ENCODE measurements at regions not wholly inside any gene's neighbourhood (a gene's known extent, or its start where the extent isn't known, plus 50 kb on each side); places are given as distances from the start of the nearest gene placed in this dataset.

GRCh38 chr2:176725873-176726645 is 456.8 kb downstream of the MTX2 start:
- H3K36me3 ChIP-seq, result no peaks in the 10 kb centered on the region
- no peak for DNase-seq
- H3K9me3 ChIP-seq (replicated peaks), result no peaks in the 10 kb centered on the region

GRCh38 chr2:176727696-176728095 is 458.5 kb downstream of the MTX2 start:
- H3K9me3 ChIP-seq (replicated peaks), result no peaks in the 10 kb centered on the region
- no peak overlapping the region for H3K27ac ChIP-seq
- 0 out of 2 replicates have a peak, but pooled peaks cover 4% of the 10 kb centered on the region for H3K27me3 ChIP-seq
- H3K36me3 ChIP-seq, result no peaks in the 10 kb centered on the region
- no peaks in the 10 kb centered on the region for H3K4me1 ChIP-seq
- DNase-seq, result no peak
- H3K4me3 ChIP-seq, result no peak overlapping the region

More at GRCh38 chr2:176725873-176726645, 456.8 kb downstream of the MTX2 start:
- H3K4me1 ChIP-seq, result no peaks in the 10 kb centered on the region
- H3K27me3 ChIP-seq, result 0 out of 2 replicates have a peak, but pooled peaks cover 4% of the 10 kb centered on the region
- no peak overlapping the region for H3K27ac ChIP-seq
- no peak overlapping the region for H3K4me3 ChIP-seq

DNA sequence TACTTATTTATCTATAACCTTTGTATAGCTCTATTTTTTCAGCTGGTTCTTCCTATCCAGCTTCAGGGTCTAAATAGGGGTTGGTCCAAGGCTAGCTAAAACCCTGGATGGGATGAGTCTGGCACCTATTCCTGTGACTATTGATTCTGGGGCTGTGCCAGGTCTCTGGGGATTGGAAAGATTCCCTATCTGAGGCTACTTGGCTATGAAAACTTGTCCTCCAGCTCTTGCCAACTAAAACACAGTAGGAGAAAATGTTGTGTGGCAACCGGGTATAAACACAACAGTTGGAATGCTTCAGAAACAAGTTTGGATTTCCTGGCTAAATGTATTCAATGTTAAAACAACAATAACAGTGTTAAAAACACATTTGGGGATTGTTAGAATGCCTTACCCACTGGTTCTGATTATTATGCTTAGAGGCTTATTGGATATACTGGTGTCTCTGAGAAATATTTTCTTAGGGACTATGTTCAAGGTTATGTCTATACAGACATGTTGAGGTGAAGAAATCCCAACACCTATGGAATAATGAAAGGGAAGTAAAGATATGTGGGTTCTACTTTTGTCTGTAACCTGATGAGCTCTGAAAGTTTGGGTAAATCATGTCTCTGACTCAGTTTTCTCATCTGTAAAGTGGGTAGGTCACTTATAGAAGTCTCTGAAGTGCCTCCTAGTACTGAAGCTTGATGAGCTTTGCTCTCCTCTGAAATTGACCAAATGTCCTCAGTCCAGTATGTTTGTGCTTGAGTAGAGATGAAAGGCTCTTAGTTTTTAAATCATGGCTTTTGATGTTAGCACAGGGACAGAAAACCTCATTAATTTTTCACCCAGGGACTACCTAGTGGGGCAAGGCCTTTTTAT is 460.7 kb downstream of the MTX2 start:
- H3K9me3 ChIP-seq (replicated peaks), result no peaks in the 10 kb centered on the region
- DNase-seq, result no peak
- no peaks in the 10 kb centered on the region for H3K4me1 ChIP-seq
- H3K4me3 ChIP-seq, result no peak overlapping the region
- H3K27ac ChIP-seq, result no peak overlapping the region
- H3K27me3 ChIP-seq, result no peaks in the 10 kb centered on the region; the same call in none of the 2 replicates
- H3K36me3 ChIP-seq, result no peaks in the 10 kb centered on the region

DNA sequence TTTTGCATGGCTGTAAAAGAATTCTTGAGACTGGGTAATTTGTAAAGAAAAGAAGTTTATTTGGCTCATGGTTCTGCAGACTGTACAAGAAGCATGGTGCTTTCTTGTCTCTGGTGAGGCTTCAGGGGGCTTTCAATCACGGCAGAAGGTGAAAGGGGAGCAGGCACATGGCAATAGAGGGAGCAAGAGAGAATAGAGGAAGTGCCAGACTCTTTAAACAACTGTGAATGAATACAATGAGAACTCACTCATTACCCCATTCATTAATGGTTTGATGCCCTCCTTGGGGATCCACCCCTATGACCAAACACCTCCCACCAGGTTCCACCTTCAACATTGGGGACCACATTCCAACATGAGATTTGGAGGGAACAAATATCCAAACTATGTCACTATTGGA is 463.5 kb downstream of the MTX2 start:
- Histone ChIP-seq H3K9me3 (replicated peaks) (no peaks in the 10 kb centered on the region), H3K27ac (no peak overlapping the region)
- no peak for DNase-seq

GRCh38 chr2:176733698-176734430 is 464.6 kb downstream of the MTX2 start:
- Histone ChIP-seq H3K4me1 (no peaks in the 10 kb centered on the region), H3K36me3 (no peaks in the 10 kb centered on the region), H3K9me3 (replicated peaks) (no peaks in the 10 kb centered on the region), H3K27ac (no peak overlapping the region), H3K27me3 (no peaks in the 10 kb centered on the region; the same call in none of the 2 replicates), H3K4me3 (no peak overlapping the region)
- DNase-seq, result no peak

More for the DNA sequence above, 463.5 kb downstream of the MTX2 start:
- no peak overlapping the region for H3K4me3 ChIP-seq
- no peaks in the 10 kb centered on the region for H3K36me3 ChIP-seq
- H3K27me3 ChIP-seq, result no peaks in the 10 kb centered on the region; the same call in none of the 2 replicates
- H3K4me1 ChIP-seq, result no peaks in the 10 kb centered on the region

GRCh38 chr2:176734868-176735267 is 465.6 kb downstream of the MTX2 start:
- Histone ChIP-seq H3K4me1 (no peaks in the 10 kb centered on the region), H3K4me3 (no peak overlapping the region), H3K9me3 (replicated peaks) (no peaks in the 10 kb centered on the region), H3K27ac (no peak overlapping the region), H3K27me3 (no peaks in the 10 kb centered on the region; the same call in none of the 2 replicates), H3K36me3 (no peaks in the 10 kb centered on the region)
- no peak for DNase-seq

- Histone ChIP-seq H3K27me3 (peaks cover 2% of the 10 kb centered on the region; the same call in 1 of the 2 replicates), H3K4me1 (no peaks in the 10 kb centered on the region), H3K36me3 (no peaks in the 10 kb centered on the region), H3K9me3 (replicated peaks) (no peaks in the 10 kb centered on the region), H3K27ac (no peak overlapping the region), H3K4me3 (no peak overlapping the region)
- DNase-seq, result no peak
Measured at GRCh38 chr2:176742271-176742670, 470.3 kb upstream of the HNRNPA3 start.

DNA sequence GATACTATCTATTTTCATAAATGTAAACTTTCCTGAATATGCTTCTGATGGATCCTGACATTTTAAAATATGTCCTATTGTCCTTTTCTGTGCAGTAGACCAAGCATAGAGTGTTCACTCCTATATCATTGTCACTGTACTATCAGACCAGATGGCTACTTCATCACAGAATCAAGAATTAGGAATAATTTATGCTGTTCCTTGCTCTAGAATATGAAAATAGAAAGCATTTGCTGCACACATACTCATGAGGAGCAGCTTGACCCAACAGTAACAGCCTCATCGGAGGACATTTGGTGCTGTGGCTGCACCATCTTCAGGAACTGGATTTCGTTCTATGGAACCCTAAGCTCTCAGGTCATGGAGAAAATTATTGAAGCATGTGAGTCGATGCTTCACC is 468.9 kb upstream of the HNRNPA3 start:
- Histone ChIP-seq H3K9me3 (replicated peaks) (no peaks in the 10 kb centered on the region), H3K4me3 (no peak overlapping the region), H3K4me1 (no peaks in the 10 kb centered on the region), H3K27ac (no peak overlapping the region), H3K27me3 (peaks cover 2% of the 10 kb centered on the region; the same call in 1 of the 2 replicates), H3K36me3 (no peaks in the 10 kb centered on the region)
- DNase-seq, result no peak

- no peak overlapping the region for H3K27ac ChIP-seq
- H3K9me3 ChIP-seq (replicated peaks), result no peaks in the 10 kb centered on the region
- no peaks in the 10 kb centered on the region for H3K4me1 ChIP-seq
- no peak for DNase-seq
- no peaks in the 10 kb centered on the region for H3K36me3 ChIP-seq
- H3K27me3 ChIP-seq, result peaks cover 2% of the 10 kb centered on the region; the same call in 1 of the 2 replicates
- H3K4me3 ChIP-seq, result no peak overlapping the region
Measured at GRCh38 chr2:176744146-176744545, 468.4 kb upstream of the HNRNPA3 start.

DNA sequence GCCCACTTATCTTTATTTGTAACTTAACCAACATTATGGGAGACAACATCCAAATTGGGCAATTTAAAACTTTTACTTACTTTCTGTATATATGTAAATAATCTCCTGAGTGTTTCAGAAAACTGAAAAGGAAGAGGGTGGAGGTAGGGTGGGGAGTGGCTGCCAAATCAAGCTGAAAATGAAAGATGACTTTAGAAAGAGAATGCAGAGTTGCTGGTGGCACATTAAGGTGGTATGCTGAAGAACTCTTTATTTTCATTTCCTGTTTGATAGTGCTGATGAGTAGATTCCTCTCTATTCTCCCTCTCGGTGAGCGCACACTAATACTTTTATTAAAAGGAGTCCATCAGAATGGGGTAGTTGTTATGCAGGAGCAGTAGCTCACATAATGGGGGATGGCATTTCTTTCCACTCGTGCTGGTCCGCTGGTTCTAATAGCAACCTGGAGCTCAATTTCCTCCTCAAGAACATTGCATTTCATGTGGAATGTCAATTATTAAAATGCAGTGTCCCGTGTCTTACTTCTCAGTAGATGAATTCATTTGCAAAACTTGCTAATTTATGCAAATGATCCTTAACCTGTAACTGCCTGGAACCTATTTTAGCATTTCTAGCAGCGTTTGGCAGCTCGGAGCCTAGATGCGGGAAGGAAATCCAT is 466.9 kb upstream of the HNRNPA3 start:
- no peak overlapping the region for H3K27ac ChIP-seq
- H3K4me3 ChIP-seq, result no peak overlapping the region
- H3K4me1 ChIP-seq, result no peaks in the 10 kb centered on the region
- no peaks in the 10 kb centered on the region for H3K36me3 ChIP-seq
- no peaks in the 10 kb centered on the region for H3K9me3 ChIP-seq (replicated peaks)
- H3K27me3 ChIP-seq, result peaks cover 2% of the 10 kb centered on the region; the same call in 1 of the 2 replicates
- DNase-seq, result no peak

DNA sequence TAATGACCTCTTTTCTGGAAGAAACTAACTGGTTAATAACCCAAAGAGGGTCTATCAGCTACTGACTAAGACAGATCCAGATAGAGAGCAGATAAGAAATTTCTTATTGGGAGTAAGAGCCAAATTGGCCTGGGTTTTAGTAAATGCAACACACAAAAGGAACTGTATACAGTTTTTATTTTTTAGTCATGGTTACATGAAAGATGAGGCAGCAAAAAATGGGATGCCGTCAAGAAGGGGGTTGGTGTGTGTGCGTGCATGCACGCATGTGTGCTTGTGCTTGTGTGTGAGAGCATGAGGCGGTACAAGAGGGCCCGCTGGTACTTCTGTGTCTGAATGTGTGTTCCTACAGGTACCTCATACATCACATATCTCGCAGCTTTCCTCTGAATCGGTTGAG is 466.2 kb upstream of the HNRNPA3 start:
- Histone ChIP-seq H3K9me3 (replicated peaks) (no peaks in the 10 kb centered on the region), H3K27me3 (peaks cover 2% of the 10 kb centered on the region; the same call in 1 of the 2 replicates), H3K36me3 (no peaks in the 10 kb centered on the region), H3K4me3 (no peak overlapping the region), H3K4me1 (no peaks in the 10 kb centered on the region), H3K27ac (no peak overlapping the region)
- DNase-seq, result no peak

DNA sequence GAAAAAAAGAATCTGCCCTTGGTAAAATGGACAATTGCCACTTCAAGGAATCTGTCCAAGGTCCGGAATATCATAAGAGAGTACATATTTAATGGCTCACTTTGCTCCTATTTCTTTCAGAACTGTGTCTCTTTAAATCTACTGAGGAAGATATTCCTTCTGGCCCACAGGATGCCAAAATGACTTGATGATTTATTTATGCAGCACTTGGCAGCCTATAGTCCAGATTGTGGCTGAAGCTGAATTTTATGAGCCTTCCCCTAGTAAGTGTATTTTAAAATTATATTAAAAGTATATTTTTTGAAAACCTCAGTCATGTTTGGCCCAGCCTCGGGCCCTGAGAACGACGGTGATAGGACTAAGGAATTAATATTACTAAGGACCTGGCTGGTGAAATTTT is 465.1 kb upstream of the HNRNPA3 start:
- Histone ChIP-seq H3K4me3 (no peak overlapping the region), H3K4me1 (no peaks in the 10 kb centered on the region), H3K27ac (no peak overlapping the region), H3K27me3 (peaks cover 2% of the 10 kb centered on the region; the same call in 1 of the 2 replicates), H3K36me3 (no peaks in the 10 kb centered on the region), H3K9me3 (replicated peaks) (no peaks in the 10 kb centered on the region)
- DNase-seq, result no peak

GRCh38 chr2:176747928-176748327 is 464.7 kb upstream of the HNRNPA3 start:
- DNase-seq, result no peak
- no peak overlapping the region for H3K4me3 ChIP-seq
- no peaks in the 10 kb centered on the region for H3K36me3 ChIP-seq
- H3K4me1 ChIP-seq, result no peaks in the 10 kb centered on the region
- H3K27ac ChIP-seq, result no peak overlapping the region
- no peaks in the 10 kb centered on the region for H3K9me3 ChIP-seq (replicated peaks)
- peaks cover 2% of the 10 kb centered on the region; the same call in 1 of the 2 replicates for H3K27me3 ChIP-seq

GRCh38 chr2:176748662-176749061 is 463.9 kb upstream of the HNRNPA3 start:
- DNase-seq, result no peak
- no peaks in the 10 kb centered on the region; the same call in 1 of the 2 replicates for H3K27me3 ChIP-seq
- H3K4me1 ChIP-seq, result no peaks in the 10 kb centered on the region
- H3K9me3 ChIP-seq (replicated peaks), result no peaks in the 10 kb centered on the region
- no peaks in the 10 kb centered on the region for H3K36me3 ChIP-seq
- no peak overlapping the region for H3K27ac ChIP-seq
- H3K4me3 ChIP-seq, result no peak overlapping the region

Measured in SJCRH30 (cell line).